GM12878 (cell line): ENCODE measurements at regions not wholly inside any gene's neighbourhood (a gene's known extent, or its start where the extent isn't known, plus 50 kb on each side); places are given as distances from the start of the nearest gene placed in this dataset.

Experiments used
- ATAC-seq: fragments of 200-7000 bp; cut with Tn5 transposase; 3 replicates; pipeline ENCODE4 v1.9.1; 2020; ENCODE audit warnings: mild to moderate bottlenecking, moderate library complexity
- BruUV-seq: library from RNA; stranded (reverse); fragments of 400-500 nt; replicated peaks from 2 replicates; lab custom pipeline; 2021; lab: Mats Ljungman, UMichigan
- CTCF ChIA-PET: fragments of 300-600 bp; sonication (Branson Sonifier 250); formaldehyde crosslinking; extraction: SDS; loops from one replicate; lab custom pipeline; 2021; ENCODE audit warnings: inconsistent platforms; lab: Yijun Ruan, JAX
- POLR2A ChIA-PET: fragments of 350-600 bp; formaldehyde crosslinking; extraction: SDS; loops from one replicate; lab custom pipeline; 2021; ENCODE audit warnings: inconsistent platforms; lab: Charles Lee
- RAD21 ChIA-PET: fragments of 300-600 bp; sonication (Branson Sonifier 250); formaldehyde crosslinking; loops from one replicate; lab custom pipeline; 2023; ENCODE audit warnings: antibody characterized with exemption; ENCODE audit not compliant: unreplicated experiment; lab: Charles Lee
- SMC1A ChIA-PET: fragments of 300-600 bp; sonication (Branson Sonifier 250); formaldehyde crosslinking; loops from one replicate; lab custom pipeline; 2023; ENCODE audit not compliant: unreplicated experiment, uncharacterized antibody; lab: Charles Lee
- DNase-seq: peaks from one replicate; pipeline ENCODE4 v3.0.0-alpha.2; 2011; ENCODE audit warnings: low read depth, low spot score
- FAIRE-seq: peaks from 3 replicates; lab custom pipeline; 2011; peaks lifted over from hg19 to GRCh38; lab: Jason Lieb, UNC
- H2AFZ ChIP-seq: 2 replicates; pipeline ENCODE4 v1.6.0; 2011; ENCODE audit warnings: low read depth, low read length, control low read depth; ENCODE audit not compliant: control insufficient read depth
- H3K27ac ChIP-seq: 2 replicates; pipeline ENCODE4 v1.5.1; 2011; ENCODE audit warnings: control low read depth; ENCODE audit not compliant: control insufficient read depth, insufficient read depth
- H3K27me3 ChIP-seq, 2 experiments: replicated peaks in 1 of 2; 2 replicates each; pipeline versions ENCODE4 v1.6.0 to v1.6.1; 2011; ENCODE audit warnings: low read length in 1 of 2; ENCODE audit not compliant: control insufficient read depth in 2 of 2, insufficient read depth in 2 of 2
- H3K36me3 ChIP-seq, 2 experiments: 2 replicates each; pipeline ENCODE4 v1.5.1; 2011; ENCODE audit warnings: low read length in 1 of 2; ENCODE audit not compliant: control insufficient read depth in 2 of 2, insufficient read depth in 2 of 2
- H3K4me1 ChIP-seq: 2 replicates; pipeline ENCODE4 v1.6.1; 2011; ENCODE audit warnings: mild to moderate bottlenecking, low read length, moderate library complexity, mixed read lengths; ENCODE audit not compliant: control insufficient read depth, insufficient read depth
- H3K4me2 ChIP-seq: 2 replicates; pipeline ENCODE4 v1.6.0; 2011; ENCODE audit warnings: control low read depth; ENCODE audit not compliant: control insufficient read depth, insufficient read depth
- H3K4me3 ChIP-seq: fragments of 200-600 bp; sonication (generic); 2 replicates; pipeline ENCODE4 v1.5.1; 2016
- H3K79me2 ChIP-seq: 2 replicates; pipeline ENCODE4 v1.6.0; 2011; ENCODE audit warnings: low read length; ENCODE audit not compliant: control insufficient read depth, insufficient read depth
- H3K9ac ChIP-seq: 2 replicates; pipeline ENCODE4 v1.8.0; 2011; ENCODE audit warnings: low read length, control low read depth, mixed read lengths; ENCODE audit not compliant: control insufficient read depth, insufficient read depth
- H3K9me3 ChIP-seq: replicated peaks from 3 replicates; pipeline ENCODE4 v1.5.1; 2011; ENCODE audit warnings: mild to moderate bottlenecking, low read length; ENCODE audit not compliant: control insufficient read depth, insufficient read depth
- H4K20me1 ChIP-seq: 2 replicates; pipeline ENCODE4 v1.6.0; 2011; ENCODE audit not compliant: control insufficient read depth, insufficient read depth
- CBFB ChIP-seq: IDR thresholded peaks from 2 replicates; pipeline ENCODE4 v1.6.1; 2016; ENCODE audit warnings: antibody characterized with exemption, low read depth
- CREB1 ChIP-seq: IDR thresholded peaks from 2 replicates; pipeline ENCODE4 v1.6.1; 2012; ENCODE audit warnings: low read depth, mild to moderate bottlenecking, inconsistent platforms
- EP300 ChIP-seq, 2 experiments: fragments of 150-350 bp in 1 of 2; IDR thresholded peaks; 2 replicates each; pipeline ENCODE4 v1.6.1; 2011 to 2012; ENCODE audit warnings: low read depth in 2 of 2, low read length in 2 of 2, borderline replicate concordance in 1 of 2, improper control_type of control experiment in 1 of 2, inconsistent platforms in 1 of 2; ENCODE audit not compliant: control insufficient read depth in 1 of 2
- MAX ChIP-seq: IDR thresholded peaks from 2 replicates; pipeline ENCODE4 v1.6.1; 2012; ENCODE audit warnings: low read depth, low read length, improper control_type of control experiment
- RB1 ChIP-seq: fragments of 450-650 bp; formaldehyde crosslinking; IDR thresholded peaks from 2 replicates; pipeline ENCODE4 v1.6.1; 2017; ENCODE audit warnings: mild to moderate bottlenecking, borderline replicate concordance
- RBBP5 ChIP-seq: fragments of 200-600 bp; sonication (generic); conservative IDR thresholded peaks from 2 replicates; pipeline ENCODE4 v1.6.1; 2016
- SMC3 ChIP-seq: IDR thresholded peaks from 2 replicates; pipeline ENCODE4 v1.6.1; 2011; ENCODE audit warnings: low read length, improper control_type of control experiment, borderline replicate concordance
- SREBF2 ChIP-seq: IDR thresholded peaks from 2 replicates; pipeline ENCODE4 v1.6.1; 2012; ENCODE audit warnings: mild to moderate bottlenecking, low read length
- ZBTB33 ChIP-seq: fragments of 450-650 bp; IDR thresholded peaks from 2 replicates; pipeline ENCODE4 v1.6.1; 2017; ENCODE audit warnings: mild to moderate bottlenecking
- ZNF687 ChIP-seq: fragments of 450-650 bp; IDR thresholded peaks from 2 replicates; pipeline ENCODE4 v1.6.1; 2017; ENCODE audit warnings: mild to moderate bottlenecking, moderate library complexity
- ZZZ3 ChIP-seq: IDR thresholded peaks from 2 replicates; pipeline ENCODE4 v1.6.1; 2011; ENCODE audit warnings: low read depth; ENCODE audit not compliant: control insufficient read depth, insufficient read length
- WGBS: methylation state at CpG from one replicate; pipeline ENCODE4 v1.1.6; 2016; ENCODE audit warnings: low lambda C conversion rate; ENCODE audit not compliant: insufficient replicate concordance, insufficient coverage; ENCODE audit errors: missing lambda C conversion rate; 5-methylcytosine and 5-hydroxymethylcytosine counted together
- in situ Hi-C: fragments of 300-500 bp; cut with MboI; formaldehyde crosslinking; loops from 9 replicates; pipeline ENCODE4 v1.14.3; 2018; ENCODE audit warnings: mixed read lengths
- intact Hi-C: fragments of 100-400 bp; cut with micrococcal nuclease; formaldehyde crosslinking; loops from one replicate; pipeline ENCODE4 v1.14.2; 2022; ENCODE audit not compliant: unreplicated experiment

GRCh38 chr14:84129941-84130340, 1400.0 kb upstream of the FLRT2 start:
- Histone ChIP-seq H3K79me2 (no peaks in the 10 kb centered on the region), H3K36me3 (no peaks in the 10 kb centered on the region), H4K20me1 (no peaks in the 10 kb centered on the region), H2AFZ (no peak overlapping the region), H3K27ac (no peak overlapping the region), H3K4me2 (no peak overlapping the region), H3K4me1 (no peaks in the 10 kb centered on the region), H3K27me3 (no peaks in the 10 kb centered on the region), H3K9me3 (no peaks in the 10 kb centered on the region), H3K4me3 (no peak overlapping the region), H3K9ac (no peak overlapping the region)
- POLR2A ChIA-PET = no interaction called here
- FAIRE-seq (no peak), ATAC-seq (no peak), DNase-seq (no peak)
- CTCF ChIA-PET = interaction anchor here (0.6 kb wide), 1 partner anchor 342 kb away, joined by 3 read pairs; no protein-coding TSS in a partner anchor
- intact Hi-C loops = no loop called here
- 0% methylated on average over 1 of the region's 1 CpG for WGBS
- SMC1A ChIA-PET = interaction anchor here (0.6 kb wide), 1 partner anchor 173 kb away, joined by 3 read pairs; no protein-coding TSS in a partner anchor
- TF ChIP-seq RB1 (no peak), CREB1 (no peak), ZNF687 (no peak), ZBTB33 (no peak), EP300 (IDR thresholded peaks at IDR 0.05; ENCODE audit: borderline replicate concordance in 1 of 2, control insufficient read depth in 1 of 2, low read depth in 2 of 2, low read length in 2 of 2) (no peak), MAX (no peak), RBBP5 (no peak), SREBF2 (no peak), CBFB (no peak), ZZZ3 (no peak), SMC3 (no peak)
- RAD21 ChIA-PET = no interaction called here
- no TSS peak for BruUV-seq
- in situ Hi-C loops = no loop called here
